ENCODE measurements at regions not wholly inside any gene's neighbourhood (a gene's known extent, or its start where the extent isn't known, plus 50 kb on each side); places are given as distances from the start of the nearest gene placed in this dataset.

DNA sequence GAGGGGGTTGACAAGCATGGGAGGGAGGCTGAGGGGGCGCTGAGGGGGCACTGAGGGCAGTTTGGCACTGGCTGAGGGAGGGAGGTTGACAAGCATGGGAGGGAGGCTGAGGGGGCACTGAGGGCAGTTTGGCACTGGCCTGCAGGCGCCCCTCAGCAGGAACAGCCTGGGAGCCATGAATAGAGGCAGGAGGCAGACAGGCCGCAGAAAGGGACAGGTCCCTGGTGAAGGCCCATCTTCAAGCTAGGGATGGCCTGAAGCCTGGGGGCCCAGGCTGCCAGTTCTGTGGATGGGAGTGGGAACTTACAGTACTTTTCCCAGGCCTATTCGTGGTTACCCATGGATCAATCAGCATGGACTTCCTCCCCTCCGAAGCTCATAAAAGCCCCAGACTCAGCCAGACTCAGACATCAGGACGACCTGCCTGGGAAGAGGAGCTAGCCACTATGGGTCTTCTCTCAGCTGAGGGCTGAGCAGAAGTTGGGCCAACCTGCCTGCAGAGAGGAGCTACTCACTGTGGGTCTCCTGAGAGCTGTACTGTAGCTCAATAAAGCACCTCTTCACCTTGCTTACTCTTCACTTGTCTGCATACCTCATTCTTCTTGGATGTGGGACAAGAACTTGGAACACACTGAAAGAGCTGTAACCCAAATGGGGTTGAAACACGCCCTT, 72.8 kb upstream of the BRD7 start:
- TF ChIP-seq GATA2 (IDR thresholded peaks at IDR 0.05; ENCODE audit: insufficient read depth, insufficient read length, low read depth, low read length) (no peak), EZH2 (IDR thresholded peaks at IDR 0.05; ENCODE audit: borderline replicate concordance, low read depth, low read length, severe bottlenecking) (no peak), JUN (IDR thresholded peaks at IDR 0.05; ENCODE audit: borderline replicate concordance, insufficient read depth, insufficient read length, low read depth) (no peak), FOS (IDR thresholded peaks at IDR 0.05; ENCODE audit: borderline replicate concordance, insufficient read depth, low read length) (no peak), MYC (IDR thresholded peaks at IDR 0.05; ENCODE audit: low read depth, low read length) (no peak), POLR2AphosphoS5 (IDR thresholded peaks at IDR 0.05; ENCODE audit: insufficient read depth, low read depth, low read length) (no peak), POLR2A (IDR thresholded peaks at IDR 0.05; ENCODE audit: low read depth, low read length) (no peak)
- TF ChIP-seq, protein P1, sequence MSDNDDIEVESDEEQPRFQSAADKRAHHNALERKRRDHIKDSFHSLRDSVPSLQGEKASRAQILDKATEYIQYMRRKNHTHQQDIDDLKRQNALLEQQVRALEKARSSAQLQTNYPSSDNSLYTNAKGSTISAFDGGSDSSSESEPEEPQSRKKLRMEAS (IDR thresholded peaks at IDR 0.05; ENCODE audit: insufficient read depth, insufficient read length) = no peak
- TF ChIP-seq, protein P2, sequence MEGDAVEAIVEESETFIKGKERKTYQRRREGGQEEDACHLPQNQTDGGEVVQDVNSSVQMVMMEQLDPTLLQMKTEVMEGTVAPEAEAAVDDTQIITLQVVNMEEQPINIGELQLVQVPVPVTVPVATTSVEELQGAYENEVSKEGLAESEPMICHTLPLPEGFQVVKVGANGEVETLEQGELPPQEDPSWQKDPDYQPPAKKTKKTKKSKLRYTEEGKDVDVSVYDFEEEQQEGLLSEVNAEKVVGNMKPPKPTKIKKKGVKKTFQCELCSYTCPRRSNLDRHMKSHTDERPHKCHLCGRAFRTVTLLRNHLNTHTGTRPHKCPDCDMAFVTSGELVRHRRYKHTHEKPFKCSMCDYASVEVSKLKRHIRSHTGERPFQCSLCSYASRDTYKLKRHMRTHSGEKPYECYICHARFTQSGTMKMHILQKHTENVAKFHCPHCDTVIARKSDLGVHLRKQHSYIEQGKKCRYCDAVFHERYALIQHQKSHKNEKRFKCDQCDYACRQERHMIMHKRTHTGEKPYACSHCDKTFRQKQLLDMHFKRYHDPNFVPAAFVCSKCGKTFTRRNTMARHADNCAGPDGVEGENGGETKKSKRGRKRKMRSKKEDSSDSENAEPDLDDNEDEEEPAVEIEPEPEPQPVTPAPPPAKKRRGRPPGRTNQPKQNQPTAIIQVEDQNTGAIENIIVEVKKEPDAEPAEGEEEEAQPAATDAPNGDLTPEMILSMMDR (IDR thresholded peaks at IDR 0.05; ENCODE audit: extremely low read depth in 1 of 2, insufficient read depth in 1 of 2, low read depth in 1 of 2, low read length in 2 of 2) = no peak
- H3K27me3 ChIP-seq (ENCODE audit: control insufficient read depth in 2 of 2, insufficient read depth in 2 of 2, low read length in 2 of 2) = no peaks in the 10 kb centered on the region
- H3K9me3 ChIP-seq (replicated peaks; ENCODE audit: control insufficient read depth, insufficient read depth, low read length) = peaks cover 2% of the 10 kb centered on the region
- ChIA-PET POLR2A (no interaction called here), CTCF (no interaction called here)
- intact Hi-C loops (cut with micrococcal nuclease) (no loop called here), dilution Hi-C loops (cut with MboI; ENCODE audit: extremely low pct_ligation_motif_present, low sequenced_read_pairs) (no loop called here)
- no peak for DNase-seq (ENCODE audit: low read depth, low spot score)
- H3K27ac ChIP-seq (ENCODE audit: insufficient read depth, low read depth, low read length) = no peak overlapping the region
- no TSS peak for BruUV-seq (replicated peaks)
- FAIRE-seq = no peak
- H2AFZ ChIP-seq (ENCODE audit: low read depth, low read length) = no peak overlapping the region
- H3K79me2 ChIP-seq (ENCODE audit: control insufficient read depth, insufficient read depth, low read length) = no peaks in the 10 kb centered on the region
- no peaks in the 10 kb centered on the region for H3K9me1 ChIP-seq (replicated peaks; ENCODE audit: control insufficient read depth, extremely low read depth, insufficient read depth, low read length)
- no peak overlapping the region for H3K9ac ChIP-seq (replicated peaks; ENCODE audit: extremely low read depth, insufficient read depth, low read length)
- H3K4me1 ChIP-seq (ENCODE audit: control insufficient read depth, extremely low read depth, insufficient read depth, low read length) = no peaks in the 10 kb centered on the region
- H3K4me2 ChIP-seq (ENCODE audit: insufficient read depth, low read length) = no peak overlapping the region
- no peaks in the 10 kb centered on the region for H4K20me1 ChIP-seq (replicated peaks; ENCODE audit: control insufficient read depth, extremely low read depth, insufficient read depth, low read length)
- H3K4me3 ChIP-seq (replicated peaks in 1 of 3; ENCODE audit: insufficient read depth in 1 of 3, low read depth in 1 of 3, low read length in 3 of 3) = no peak overlapping the region
- H3K36me3 ChIP-seq (ENCODE audit: control insufficient read depth in 2 of 2, extremely low read depth in 1 of 2, insufficient read depth in 2 of 2, low read length in 2 of 2) = no peaks in the 10 kb centered on the region
